ENCODE measurements at regions not wholly inside any gene's neighbourhood (a gene's known extent, or its start where the extent isn't known, plus 50 kb on each side); places are given as distances from the start of the nearest gene placed in this dataset.

DNA sequence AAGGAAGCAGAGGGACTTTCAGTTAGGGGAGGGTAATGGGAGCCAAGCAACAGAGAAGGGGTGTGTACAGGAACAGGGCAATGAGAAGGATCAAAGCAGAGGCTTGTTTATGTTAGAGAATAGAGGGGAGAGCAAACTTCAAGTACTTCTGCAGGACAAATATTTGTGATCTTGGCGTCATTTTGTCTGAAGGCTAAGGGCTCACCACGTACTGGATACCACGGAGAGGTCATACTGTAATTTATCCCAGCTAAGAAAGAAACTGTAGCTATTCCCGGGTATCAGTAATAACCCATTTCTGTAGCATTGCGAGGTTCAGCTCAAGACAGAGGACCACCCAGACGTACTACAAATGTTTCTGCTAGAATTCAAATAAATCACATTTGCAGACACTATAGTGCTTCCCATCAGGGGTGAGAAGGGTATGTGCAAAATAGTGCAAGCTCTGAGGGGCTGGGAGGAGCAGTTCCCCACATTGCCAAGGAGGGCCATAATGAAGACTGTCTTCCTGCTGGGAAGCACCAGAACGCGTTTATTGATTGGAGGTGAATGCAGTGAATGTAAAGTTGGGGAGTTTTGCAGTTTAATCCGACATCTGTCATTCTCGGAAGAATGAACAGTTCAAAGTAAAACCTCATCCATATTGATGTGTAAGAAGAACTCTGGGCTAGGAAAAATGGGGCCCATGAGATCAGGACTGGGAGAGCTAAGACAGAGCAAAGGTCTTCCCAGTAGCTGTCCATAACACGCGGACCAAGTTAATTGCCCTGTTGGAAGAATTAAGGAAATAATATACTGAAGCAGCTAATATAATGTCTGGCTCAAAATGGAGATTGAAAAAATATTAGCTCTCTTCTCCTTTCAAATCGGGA, 136.9 kb downstream of the RWDD3 start:
- no peak for DNase-seq (ENCODE audit: low read depth)

DNA sequence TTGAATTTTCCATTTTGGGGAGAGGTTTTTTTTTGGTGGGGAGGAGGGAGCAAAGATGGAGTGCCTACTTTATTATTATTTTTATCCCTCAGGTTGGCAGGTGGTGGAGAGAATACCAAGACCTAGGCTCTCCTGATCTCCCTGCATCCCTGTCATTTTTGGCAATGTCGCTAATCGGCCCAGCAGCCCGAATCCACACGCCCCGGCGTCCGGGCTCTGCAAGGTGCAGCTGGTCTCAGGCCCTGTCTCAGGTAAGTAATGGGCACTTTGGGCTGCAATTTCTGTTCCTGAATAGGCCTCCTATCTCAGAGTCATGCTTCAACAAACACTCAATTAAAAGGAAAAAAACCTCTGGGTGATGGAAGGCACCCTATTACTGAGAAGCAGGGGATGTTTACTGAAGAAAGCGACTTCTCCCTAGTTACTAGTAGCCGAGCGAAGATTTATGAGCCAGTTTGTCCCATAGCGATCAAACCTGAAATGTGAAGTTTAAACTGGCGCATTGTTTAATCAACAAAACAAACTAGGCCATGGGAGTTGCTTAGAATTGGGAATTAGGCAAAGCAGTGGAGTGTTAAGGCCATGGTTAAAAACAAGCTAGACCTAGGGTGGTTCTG, 137.8 kb downstream of the RWDD3 start:
- no peak for DNase-seq (ENCODE audit: low read depth)

- DNase-seq (ENCODE audit: low read depth): no peak
Measured at GRCh38 chr1:95375174-95375573, 141.2 kb downstream of the RWDD3 start.

DNA sequence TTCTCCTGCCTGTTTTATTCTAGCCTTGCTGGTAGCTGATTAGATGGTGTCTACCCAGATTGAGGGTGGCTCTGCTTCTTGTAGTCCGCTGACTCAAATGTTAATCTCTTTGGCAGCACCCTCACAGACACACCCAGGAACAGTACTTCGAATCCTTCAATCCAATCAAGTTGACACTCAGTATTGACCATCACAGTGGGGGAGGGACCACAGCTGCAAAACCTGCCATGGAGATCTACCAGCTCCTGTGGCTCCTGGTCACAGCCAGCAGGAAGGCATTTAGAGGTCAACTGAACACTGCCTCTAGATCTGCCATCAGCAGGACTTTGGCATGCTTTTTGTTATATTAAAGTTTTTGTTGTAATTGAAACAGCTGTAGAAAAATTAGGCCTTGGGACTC, 146.9 kb downstream of the RWDD3 start:
- no peak for DNase-seq (ENCODE audit: low read depth)

GRCh38 chr1:95382000-95382786, 148.2 kb downstream of the RWDD3 start:
- no peak for DNase-seq (ENCODE audit: low read depth)

DNA sequence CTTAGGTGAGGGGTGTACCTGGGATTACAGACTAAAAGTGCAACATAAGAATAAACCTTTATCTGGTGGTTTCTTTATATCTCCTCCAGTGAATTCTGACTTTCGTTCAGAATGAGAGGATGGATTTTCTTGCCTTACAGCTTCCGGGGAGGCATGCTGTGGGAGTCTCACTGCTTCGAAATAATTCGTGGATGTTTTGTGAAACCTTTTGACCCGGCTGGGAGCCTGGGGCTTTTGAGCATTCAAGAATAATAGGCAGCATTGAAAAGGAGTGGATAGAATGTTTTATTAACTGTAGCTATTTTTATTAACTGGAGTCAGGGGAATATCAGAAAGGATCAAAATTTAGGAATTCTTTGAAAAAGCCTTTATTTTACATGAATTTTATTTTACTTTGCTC, 149.1 kb downstream of the RWDD3 start:
- no peak for DNase-seq (ENCODE audit: low read depth)

DNA sequence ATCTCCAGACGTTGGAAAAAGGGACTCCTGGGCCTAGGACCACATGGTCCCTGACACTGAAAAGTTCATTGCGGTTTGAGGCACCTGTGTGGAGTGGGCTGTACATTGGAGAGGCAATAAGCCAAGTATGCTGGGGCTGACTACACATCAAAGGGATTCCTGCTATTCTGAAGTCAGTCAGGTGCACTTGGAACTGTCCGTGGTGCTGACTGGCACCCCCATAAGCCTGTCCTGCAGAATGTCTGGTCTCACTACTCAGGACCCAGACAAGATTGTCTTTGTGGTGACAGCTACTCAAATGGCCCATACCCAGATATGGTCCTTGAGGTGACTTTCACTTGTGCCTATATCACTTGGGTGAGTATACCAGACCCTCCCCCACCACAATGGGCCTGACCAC, 150.6 kb downstream of the RWDD3 start:
- DNase-seq (ENCODE audit: low read depth): peak; percentile 5

- DNase-seq (ENCODE audit: low read depth): no peak
Measured at GRCh38 chr1:95386371-95386770, 152.4 kb downstream of the RWDD3 start.

DNA sequence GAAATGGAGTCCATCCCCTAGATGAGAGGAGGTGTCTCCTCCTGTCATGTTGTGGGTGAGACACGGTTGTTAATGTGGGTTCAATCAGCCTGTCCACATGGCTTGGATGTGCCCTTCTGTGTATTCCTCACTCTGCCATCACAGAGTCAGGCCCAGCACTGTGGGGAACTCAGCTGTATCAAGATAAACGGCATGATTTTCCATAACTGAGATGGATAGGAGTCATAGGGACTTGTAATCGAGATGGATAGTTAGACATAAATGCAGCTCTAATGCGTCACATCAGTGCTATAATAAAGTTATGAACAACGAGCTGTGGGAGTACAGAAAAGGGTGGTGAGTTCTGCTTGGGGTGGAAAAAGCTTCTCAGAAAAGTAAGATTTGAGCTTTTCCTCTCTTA, 152.9 kb downstream of the RWDD3 start:
- no peak for DNase-seq (ENCODE audit: low read depth)

GRCh38 chr1:95388031-95388430, 154.0 kb downstream of the RWDD3 start:
- no peak for DNase-seq (ENCODE audit: low read depth)

DNA sequence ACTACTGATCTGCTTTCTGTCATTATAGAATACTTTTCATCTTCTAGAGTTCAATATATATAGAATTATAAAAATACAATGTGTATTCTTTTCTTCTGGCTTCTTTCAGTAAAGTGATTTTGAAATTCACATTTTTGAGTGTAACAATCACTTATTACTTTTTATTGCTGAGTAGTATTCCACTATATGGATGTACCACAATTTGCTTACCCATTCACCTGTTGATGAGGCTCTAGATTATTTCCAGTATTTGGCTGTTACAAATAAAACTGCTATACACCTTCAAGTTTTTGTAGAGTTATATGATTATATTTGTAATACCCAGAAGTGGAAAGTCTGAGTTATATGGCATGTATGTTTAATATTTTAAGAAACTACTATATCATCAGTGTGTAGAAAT, 159.4 kb downstream of the RWDD3 start:
- DNase-seq (ENCODE audit: low read depth): no peak

GRCh38 chr1:95396557-95396956, 162.5 kb downstream of the RWDD3 start:
- DNase-seq (ENCODE audit: low read depth): peak; percentile 0

DNA sequence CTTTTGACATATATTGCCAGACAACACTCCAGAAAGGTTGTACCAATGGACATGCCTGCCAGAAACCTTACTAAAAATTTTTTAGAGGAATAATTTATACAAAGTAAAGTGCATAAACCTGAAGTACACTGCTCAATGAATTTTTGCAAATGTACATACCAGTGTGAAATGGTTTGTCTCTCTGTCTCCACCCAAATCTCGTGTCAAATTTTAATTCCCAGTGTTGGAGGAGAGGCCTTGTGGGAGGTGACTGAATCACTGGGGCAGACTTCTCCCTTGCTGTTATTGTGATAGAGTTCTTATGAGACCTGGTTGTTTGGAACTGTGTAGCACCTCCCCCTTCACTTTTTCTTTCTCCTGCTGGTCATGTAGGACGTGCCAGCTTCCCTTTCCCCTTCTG, 168.8 kb downstream of the RWDD3 start:
- no peak for DNase-seq (ENCODE audit: low read depth)

DNA sequence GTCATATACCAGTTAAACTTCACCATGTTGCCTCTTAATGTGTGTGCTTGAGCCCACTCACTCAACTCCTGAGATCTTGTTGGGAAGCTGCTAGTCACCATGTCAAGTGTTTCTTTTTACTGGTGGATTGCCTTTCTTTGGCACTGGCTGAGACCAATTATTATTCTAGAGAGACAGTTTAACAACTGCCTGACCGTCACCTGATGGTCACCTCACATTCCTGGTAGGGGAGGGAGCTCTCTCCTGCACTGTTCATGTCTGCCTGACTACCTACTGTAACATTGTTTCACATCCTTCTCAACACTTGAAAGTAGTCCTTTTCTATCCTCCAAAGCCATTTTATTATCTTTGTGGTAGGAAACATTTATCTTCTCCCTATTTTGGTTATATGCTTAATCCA, 172.3 kb downstream of the RWDD3 start:
- no peak for DNase-seq (ENCODE audit: low read depth)

DNA sequence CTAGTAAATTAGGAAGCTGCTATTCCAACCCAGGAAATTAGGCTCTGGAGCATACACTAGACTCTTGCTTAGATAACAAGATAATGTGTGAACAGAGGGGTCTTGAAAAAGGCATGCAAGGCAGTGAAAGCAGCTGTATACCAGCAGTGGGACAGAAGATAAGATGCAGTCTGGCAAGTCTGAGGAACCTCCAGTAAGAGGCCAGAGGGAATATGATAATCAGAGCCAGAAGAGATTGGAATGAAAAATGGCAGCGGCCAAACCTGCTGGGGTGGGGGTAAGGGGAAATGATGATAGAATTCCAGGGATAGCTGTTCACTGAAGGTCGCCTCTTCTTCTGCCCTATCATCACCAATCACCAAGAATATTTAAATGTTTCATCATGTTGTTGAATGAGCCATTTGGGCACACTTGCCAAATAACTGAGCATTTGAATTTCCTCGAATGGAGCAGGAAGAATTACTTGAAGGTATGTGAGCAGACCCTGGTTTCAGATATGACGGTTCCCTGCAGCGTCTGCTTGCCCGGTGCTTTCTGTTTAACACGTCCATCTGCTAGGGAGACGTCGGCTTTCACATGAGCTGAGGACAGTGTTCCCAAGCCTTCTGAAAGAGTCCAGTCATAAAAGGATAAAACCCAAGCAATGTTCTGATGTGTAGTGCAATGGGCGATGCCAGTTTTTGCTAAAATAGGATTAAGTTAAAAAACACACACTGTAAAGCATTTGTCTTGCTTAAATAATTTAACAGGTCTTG, 173.3 kb downstream of the RWDD3 start:
- DNase-seq (ENCODE audit: low read depth): no peak

- no peak for DNase-seq (ENCODE audit: low read depth)
Measured at GRCh38 chr1:95407886-95408291, 173.9 kb downstream of the RWDD3 start.

DNA sequence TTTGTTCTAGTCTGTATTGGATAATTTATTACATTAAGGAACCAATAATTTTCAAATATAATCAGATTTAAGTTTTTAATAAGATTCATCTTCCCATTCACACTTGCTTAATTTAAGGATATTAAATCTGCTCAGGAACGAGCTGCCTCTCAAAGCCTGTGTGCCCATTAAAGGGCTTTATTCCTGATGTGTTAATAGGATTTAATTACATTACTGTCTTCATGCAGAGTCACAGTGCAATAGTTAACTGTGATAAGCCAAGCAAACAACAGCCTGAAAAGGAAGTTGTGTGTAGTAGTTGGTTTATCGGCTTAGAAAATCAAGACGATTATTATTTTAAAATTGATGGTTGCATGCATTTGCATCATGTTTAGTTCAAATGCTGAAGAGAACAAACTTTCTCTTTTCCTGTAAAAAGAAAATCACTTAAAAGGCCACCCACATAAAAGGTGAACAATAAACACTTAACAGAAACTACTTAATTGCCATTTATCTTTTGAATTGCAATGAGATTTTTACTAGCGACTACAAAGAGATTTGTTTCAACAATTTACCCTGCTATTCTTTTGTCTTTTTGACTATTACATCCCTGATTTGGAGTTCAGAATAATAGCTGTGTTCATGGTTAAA, 174.6 kb downstream of the RWDD3 start:
- DNase-seq (ENCODE audit: low read depth): no peak

GRCh38 chr1:95409276-95409675, 175.3 kb downstream of the RWDD3 start:
- DNase-seq (ENCODE audit: low read depth): no peak

- no peak for DNase-seq (ENCODE audit: low read depth)
Measured at GRCh38 chr1:95409901-95410300, 175.9 kb downstream of the RWDD3 start.

- DNase-seq (ENCODE audit: low read depth): no peak
Measured at GRCh38 chr1:95415146-95415545, 181.1 kb downstream of the RWDD3 start.

- DNase-seq (ENCODE audit: low read depth): no peak
Measured at GRCh38 chr1:95426772-95427171, 192.8 kb downstream of the RWDD3 start.

- no peak for DNase-seq (ENCODE audit: low read depth)
Measured at GRCh38 chr1:95427525-95427924, 193.5 kb downstream of the RWDD3 start.

Measured in RPMI7951 (cell line).